K562 (cell line): ENCODE measurements at regions not wholly inside any gene's neighbourhood (a gene's known extent, or its start where the extent isn't known, plus 50 kb on each side); places are given as distances from the start of the nearest gene placed in this dataset.
A peak's percentile ranks its signal among the peaks of the same experiment; 100 is the strongest.

Experiments used
- CBFA2T2 ChIP-seq: fragments of 450-650 bp; conservative IDR thresholded peaks from 2 replicates; pipeline ENCODE4 v1.6.1; 2017; ENCODE audit warnings: mild to moderate bottlenecking
- CBFA2T3 ChIP-seq: fragments of 450-650 bp; IDR thresholded peaks from 2 replicates; pipeline ENCODE4 v1.6.1; 2017
- CSDE1 ChIP-seq, 2 experiments: fragments of 450-650 bp; IDR thresholded peaks; 2 replicates each; pipeline ENCODE4 v1.6.1; 2016; ENCODE audit warnings: mild to moderate bottlenecking in 1 of 2
- CTBP1 ChIP-seq: fragments of 450-650 bp; IDR thresholded peaks from 2 replicates; pipeline ENCODE4 v1.6.1; 2016; ENCODE audit warnings: borderline replicate concordance
- E2F3 ChIP-seq: fragments of 250-450 bp; sonication (Bioruptor Pico); IDR thresholded peaks from 2 replicates; pipeline ENCODE4 v1.4.0; 2020; ENCODE audit warnings: mild to moderate bottlenecking
- GATAD2B ChIP-seq: fragments of 450-650 bp; IDR thresholded peaks from 2 replicates; pipeline ENCODE4 v1.6.1; 2017; ENCODE audit warnings: mild to moderate bottlenecking, borderline replicate concordance
- JUN ChIP-seq, 2 experiments: sonication (generic) in 1 of 2; formaldehyde crosslinking in 1 of 2; IDR thresholded peaks; 2 replicates each; pipeline versions ENCODE4 v1.6.1 to v1.8.0; 2012 to 2022; ENCODE audit warnings: borderline replicate concordance in 2 of 2, mild to moderate bottlenecking in 2 of 2, improper control_type of control experiment in 1 of 2, low read depth in 1 of 2, low read length in 1 of 2, missing genetic modification reagents in 1 of 2
- KLF10 ChIP-seq: fragments of 250-450 bp; sonication (Bioruptor Pico); IDR thresholded peaks from 2 replicates; pipeline ENCODE4 v1.6.1; 2021; ENCODE audit warnings: matching md5 sums
- KLF13 ChIP-seq: fragments of 450-650 bp; IDR thresholded peaks from 2 replicates; pipeline ENCODE4 v1.6.1; 2016; ENCODE audit warnings: missing genetic modification characterization, low read depth, mild to moderate bottlenecking, missing compliant biosample characterization, moderate library complexity, borderline replicate concordance
- LCOR ChIP-seq: sonication (generic); formaldehyde crosslinking; IDR thresholded peaks from 2 replicates; pipeline ENCODE4 v1.8.0; 2022; ENCODE audit warnings: mild to moderate bottlenecking, missing genetic modification reagents
- POLR2AphosphoS5 ChIP-seq: IDR thresholded peaks from 2 replicates; pipeline ENCODE4 v1.6.1; 2011; ENCODE audit warnings: mild to moderate bottlenecking, low read depth, low read length, moderate library complexity; ENCODE audit not compliant: control insufficient read depth, insufficient read depth
- SMARCC2 ChIP-seq: fragments of 450-650 bp; IDR thresholded peaks from 2 replicates; pipeline ENCODE4 v1.6.1; 2017; ENCODE audit warnings: antibody characterized with exemption, moderate library complexity, mild to moderate bottlenecking, low read depth
- SNRNP70 ChIP-seq: fragments of 200-400 bp; formaldehyde crosslinking; optimal IDR thresholded peaks from 2 replicates; pipeline ENCODE3; 2017; ENCODE audit warnings: low read depth, low read length
- STAT5A ChIP-seq: IDR thresholded peaks from 2 replicates; pipeline ENCODE4 v1.6.1; 2012; ENCODE audit warnings: low read length, inconsistent platforms, borderline replicate concordance
- TAL1 ChIP-seq: fragments of 450-650 bp; IDR thresholded peaks from 2 replicates; pipeline ENCODE4 v1.6.1; 2016; ENCODE audit warnings: mild to moderate bottlenecking
- TBL1XR1 ChIP-seq, 2 experiments: IDR thresholded peaks; 2 replicates each; pipeline ENCODE4 v1.6.1; 2012; ENCODE audit warnings: improper control_type of control experiment in 2 of 2, low read length in 2 of 2, mild to moderate bottlenecking in 1 of 2
- TCF3 ChIP-seq: sonication (generic); formaldehyde crosslinking; IDR thresholded peaks from 2 replicates; pipeline ENCODE4 v1.4.0; 2020; ENCODE audit warnings: mild to moderate bottlenecking, missing genetic modification reagents
- TEAD4 ChIP-seq, 2 experiments: sonication (generic) in 1 of 2; formaldehyde crosslinking in 1 of 2; IDR thresholded peaks; 2 replicates each; pipeline versions ENCODE4 v1.6.1 to v1.8.0; 2012 to 2022; ENCODE audit warnings: borderline replicate concordance in 1 of 2, inconsistent platforms in 1 of 2, low read length in 1 of 2, mild to moderate bottlenecking in 1 of 2, missing genetic modification reagents in 1 of 2
- ZFX ChIP-seq: sonication (generic); formaldehyde crosslinking; IDR thresholded peaks from 2 replicates; pipeline ENCODE4 v1.8.0; 2022; ENCODE audit warnings: mild to moderate bottlenecking, missing genetic modification reagents, moderate library complexity
- ZNF146 ChIP-seq: IDR thresholded peaks from one replicate; pipeline ENCODE4 v1.6.1; 2018; ENCODE audit warnings: missing compliant biosample characterization; ENCODE audit not compliant: unreplicated experiment
- ZNF644 ChIP-seq: fragments of 200-800 bp; sonication (Bioruptor generic); IDR thresholded peaks from 2 replicates; pipeline ENCODE4 v1.6.1; 2016; ENCODE audit warnings: low read depth, missing genetic modification characterization, missing compliant biosample characterization
- ZSCAN32 ChIP-seq: fragments of 450-650 bp; formaldehyde crosslinking; IDR thresholded peaks from 2 replicates; pipeline ENCODE4 v1.4.0; 2020; ENCODE audit warnings: mild to moderate bottlenecking, moderate library complexity
- TF ChIP-seq, protein P1 (sequence below): fragments of 250-450 bp; sonication (Bioruptor Pico); IDR thresholded peaks from 2 replicates; pipeline ENCODE4 v1.9.0; 2021; ENCODE audit warnings: mild to moderate bottlenecking, inconsistent platforms
- TF ChIP-seq, protein P2 (sequence below): fragments of 450-650 bp; IDR thresholded peaks from 2 replicates; pipeline ENCODE4 v1.6.1; 2018; ENCODE audit not compliant: partially characterized antibody

DNA sequence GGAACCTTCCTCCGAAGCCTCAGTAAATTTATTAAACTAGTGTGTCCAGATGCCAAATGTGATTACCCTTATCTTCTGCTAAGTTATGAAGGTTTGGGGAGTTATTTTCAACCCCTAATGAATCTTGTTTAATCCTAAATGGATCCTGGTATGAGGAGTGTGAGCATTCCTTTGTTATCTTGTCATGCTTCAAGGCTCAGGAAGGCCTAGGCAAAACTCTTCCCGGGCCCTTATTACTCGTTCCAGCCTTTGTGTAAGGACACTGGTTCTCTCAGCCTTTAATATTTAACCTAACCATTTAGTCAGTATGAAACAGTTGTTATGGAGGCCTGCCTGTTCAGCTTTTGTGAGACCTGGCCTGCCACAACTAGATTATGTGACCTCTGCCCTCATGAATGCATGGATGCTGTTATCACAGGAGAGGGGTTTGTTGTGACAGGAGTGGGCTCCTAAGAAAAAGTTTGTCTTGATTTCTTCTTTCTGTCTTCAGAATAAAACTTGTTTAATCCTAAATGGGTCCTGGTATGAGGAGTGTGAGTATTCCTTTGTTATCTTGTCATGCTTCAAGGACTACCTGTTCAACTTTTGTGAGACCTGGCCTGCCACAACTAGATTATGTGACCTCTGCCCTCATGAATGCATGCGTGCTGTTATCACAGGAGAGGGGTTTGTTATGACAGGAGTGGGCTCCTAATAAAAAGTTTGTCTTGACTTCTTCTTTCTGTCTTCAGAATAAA is 181.7 kb downstream of the SLC39A8 start (continued):
- TF ChIP-seq, protein P1, sequence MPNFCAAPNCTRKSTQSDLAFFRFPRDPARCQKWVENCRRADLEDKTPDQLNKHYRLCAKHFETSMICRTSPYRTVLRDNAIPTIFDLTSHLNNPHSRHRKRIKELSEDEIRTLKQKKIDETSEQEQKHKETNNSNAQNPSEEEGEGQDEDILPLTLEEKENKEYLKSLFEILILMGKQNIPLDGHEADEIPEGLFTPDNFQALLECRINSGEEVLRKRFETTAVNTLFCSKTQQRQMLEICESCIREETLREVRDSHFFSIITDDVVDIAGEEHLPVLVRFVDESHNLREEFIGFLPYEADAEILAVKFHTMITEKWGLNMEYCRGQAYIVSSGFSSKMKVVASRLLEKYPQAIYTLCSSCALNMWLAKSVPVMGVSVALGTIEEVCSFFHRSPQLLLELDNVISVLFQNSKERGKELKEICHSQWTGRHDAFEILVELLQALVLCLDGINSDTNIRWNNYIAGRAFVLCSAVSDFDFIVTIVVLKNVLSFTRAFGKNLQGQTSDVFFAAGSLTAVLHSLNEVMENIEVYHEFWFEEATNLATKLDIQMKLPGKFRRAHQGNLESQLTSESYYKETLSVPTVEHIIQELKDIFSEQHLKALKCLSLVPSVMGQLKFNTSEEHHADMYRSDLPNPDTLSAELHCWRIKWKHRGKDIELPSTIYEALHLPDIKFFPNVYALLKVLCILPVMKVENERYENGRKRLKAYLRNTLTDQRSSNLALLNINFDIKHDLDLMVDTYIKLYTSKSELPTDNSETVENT (CRISPR knock-in tag), result no peak
- TF ChIP-seq CSDE1 (IDR thresholded peaks at IDR 0.05), result no peak
- TF ChIP-seq CTBP1, result no peak
- no peak for TF ChIP-seq ZSCAN32 (CRISPR knock-in tag)
- peak; percentile 76 for TF ChIP-seq TAL1
- TF ChIP-seq STAT5A, result peak; percentile 45; the same call in 1 of the 2 replicates
- peak; percentile 77 for TF ChIP-seq CBFA2T2
- no peak for TF ChIP-seq KLF13 (tag)
- no peak for TF ChIP-seq JUN (IDR thresholded peaks at IDR 0.05; ENCODE audit: borderline replicate concordance, low read depth, low read length)
- no peak for TF ChIP-seq JUN (CRISPR knock-in tag; IDR thresholded peaks at IDR 0.05; ENCODE audit: borderline replicate concordance)
- no peak for TF ChIP-seq ZNF644
- TF ChIP-seq E2F3 (CRISPR knock-in tag), result no peak
- TF ChIP-seq ZFX, result peak; percentile 28; the same call in 1 of the 2 replicates
- TF ChIP-seq, protein P2, sequence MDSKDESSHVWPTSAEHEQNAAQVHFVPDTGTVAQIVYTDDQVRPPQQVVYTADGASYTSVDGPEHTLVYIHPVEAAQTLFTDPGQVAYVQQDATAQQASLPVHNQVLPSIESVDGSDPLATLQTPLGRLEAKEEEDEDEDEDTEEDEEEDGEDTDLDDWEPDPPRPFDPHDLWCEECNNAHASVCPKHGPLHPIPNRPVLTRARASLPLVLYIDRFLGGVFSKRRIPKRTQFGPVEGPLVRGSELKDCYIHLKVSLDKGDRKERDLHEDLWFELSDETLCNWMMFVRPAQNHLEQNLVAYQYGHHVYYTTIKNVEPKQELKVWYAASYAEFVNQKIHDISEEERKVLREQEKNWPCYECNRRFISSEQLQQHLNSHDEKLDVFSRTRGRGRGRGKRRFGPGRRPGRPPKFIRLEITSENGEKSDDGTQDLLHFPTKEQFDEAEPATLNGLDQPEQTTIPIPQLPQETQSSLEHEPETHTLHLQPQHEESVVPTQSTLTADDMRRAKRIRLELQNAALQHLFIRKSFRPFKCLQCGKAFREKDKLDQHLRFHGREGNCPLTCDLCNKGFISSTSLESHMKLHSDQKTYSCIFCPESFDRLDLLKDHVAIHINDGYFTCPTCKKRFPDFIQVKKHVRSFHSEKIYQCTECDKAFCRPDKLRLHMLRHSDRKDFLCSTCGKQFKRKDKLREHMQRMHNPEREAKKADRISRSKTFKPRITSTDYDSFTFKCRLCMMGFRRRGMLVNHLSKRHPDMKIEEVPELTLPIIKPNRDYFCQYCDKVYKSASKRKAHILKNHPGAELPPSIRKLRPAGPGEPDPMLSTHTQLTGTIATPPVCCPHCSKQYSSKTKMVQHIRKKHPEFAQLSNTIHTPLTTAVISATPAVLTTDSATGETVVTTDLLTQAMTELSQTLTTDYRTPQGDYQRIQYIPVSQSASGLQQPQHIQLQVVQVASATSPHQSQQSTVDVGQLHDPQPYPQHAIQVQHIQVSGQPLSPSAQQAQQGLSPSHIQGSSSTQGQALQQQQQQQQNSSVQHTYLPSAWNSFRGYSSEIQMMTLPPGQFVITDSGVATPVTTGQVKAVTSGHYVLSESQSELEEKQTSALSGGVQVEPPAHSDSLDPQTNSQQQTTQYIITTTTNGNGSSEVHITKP, result no peak
- TF ChIP-seq TCF3 (CRISPR knock-in tag), result peak; percentile 70
- no peak for TF ChIP-seq ZNF146 (CRISPR knock-in tag)
- TF ChIP-seq TEAD4 (IDR thresholded peaks at IDR 0.05; ENCODE audit: low read length), result peak; percentile 70
- no peak for TF ChIP-seq TEAD4 (CRISPR knock-in tag; IDR thresholded peaks at IDR 0.05; ENCODE audit: borderline replicate concordance)
- TF ChIP-seq KLF10 (CRISPR knock-in tag), result no peak
- TF ChIP-seq TBL1XR1 (IDR thresholded peaks at IDR 0.05; ENCODE audit: low read length in 2 of 2), result no peak
- no peak for TF ChIP-seq GATAD2B
- TF ChIP-seq SMARCC2, result no peak
- no peak for TF ChIP-seq SNRNP70
- TF ChIP-seq LCOR (CRISPR knock-in tag), result no peak
- TF ChIP-seq POLR2AphosphoS5, result peak; percentile 60; the same call in 1 of the 2 replicates
- TF ChIP-seq CBFA2T3, result peak; percentile 86
